ENCODE measurements at regions not wholly inside any gene's neighbourhood (a gene's known extent, or its start where the extent isn't known, plus 50 kb on each side); places are given as distances from the start of the nearest gene placed in this dataset.

- no peak overlapping the region for H3K27ac Mint-ChIP-seq
- H3K36me3 Mint-ChIP-seq (ENCODE audit: low read depth) = no peaks in the 10 kb centered on the region
- H3K4me3 Mint-ChIP-seq = no peak overlapping the region
- DNase-seq = no peak
- peaks cover 22% of the 10 kb centered on the region for H3K27me3 Mint-ChIP-seq
- no peaks in the 10 kb centered on the region for H3K9me3 Mint-ChIP-seq
- H3K4me1 Mint-ChIP-seq (ENCODE audit: low read depth) = no peaks in the 10 kb centered on the region
Measured at GRCh38 chr4:14829795-14830194, 172.5 kb upstream of the CPEB2 start.

- Mint-ChIP-seq H3K9me3 (no peaks in the 10 kb centered on the region), H3K4me1 (ENCODE audit: low read depth) (no peaks in the 10 kb centered on the region), H3K4me3 (no peak overlapping the region), H3K27me3 (peaks cover 13% of the 10 kb centered on the region), H3K36me3 (ENCODE audit: low read depth) (no peaks in the 10 kb centered on the region), H3K27ac (no peak overlapping the region)
- no peak for DNase-seq
Measured at GRCh38 chr4:14831416-14831815, 170.9 kb upstream of the CPEB2 start.

DNA sequence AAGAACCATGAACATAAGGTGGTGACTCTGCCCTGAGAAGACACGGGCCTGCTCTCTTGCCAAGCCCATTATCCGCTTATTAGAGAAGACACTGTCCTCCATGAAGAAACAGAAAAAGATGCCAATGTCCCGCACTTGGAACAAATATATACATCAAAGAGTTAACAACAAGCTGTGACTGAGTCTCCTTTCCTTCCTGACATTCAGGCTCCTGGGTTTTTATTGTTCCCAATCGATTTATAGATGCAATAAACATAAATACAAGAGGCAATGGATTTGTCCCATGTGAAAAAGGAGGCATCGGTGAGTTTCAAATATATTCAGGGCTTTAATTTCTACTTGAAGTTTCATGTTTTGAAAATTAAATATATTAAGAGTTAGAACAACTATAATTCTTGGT is 169.2 kb upstream of the CPEB2 start:
- H3K27me3 Mint-ChIP-seq = peaks cover 10% of the 10 kb centered on the region
- H3K4me1 Mint-ChIP-seq (ENCODE audit: low read depth) = no peaks in the 10 kb centered on the region
- no peaks in the 10 kb centered on the region for H3K36me3 Mint-ChIP-seq (ENCODE audit: low read depth)
- no peak overlapping the region for H3K4me3 Mint-ChIP-seq
- no peaks in the 10 kb centered on the region for H3K9me3 Mint-ChIP-seq
- no peak for DNase-seq
- H3K27ac Mint-ChIP-seq = no peak overlapping the region

DNA sequence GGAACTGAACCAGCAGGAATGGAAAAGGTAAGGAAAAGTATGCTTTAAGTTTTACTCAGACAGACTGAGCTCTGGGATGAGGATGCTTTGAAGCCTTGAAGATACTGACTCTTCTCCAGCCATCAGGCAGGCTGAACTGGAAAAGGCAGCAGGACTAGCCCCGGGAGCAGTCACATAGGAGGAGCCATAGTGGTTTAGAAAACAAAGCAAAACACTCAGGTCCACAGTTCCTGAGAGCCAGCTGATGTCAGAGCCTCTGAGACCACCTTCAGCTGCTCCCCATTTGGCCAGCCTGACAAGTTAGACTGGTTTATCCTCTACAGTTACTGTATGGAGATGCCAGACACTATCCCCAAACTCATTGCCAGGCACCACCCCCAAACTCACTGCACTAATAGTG is 167.9 kb upstream of the CPEB2 start:
- H3K36me3 Mint-ChIP-seq (ENCODE audit: low read depth) = no peaks in the 10 kb centered on the region
- DNase-seq = no peak
- H3K4me3 Mint-ChIP-seq = no peak overlapping the region
- no peaks in the 10 kb centered on the region for H3K9me3 Mint-ChIP-seq
- H3K4me1 Mint-ChIP-seq (ENCODE audit: low read depth) = no peaks in the 10 kb centered on the region
- no peak overlapping the region for H3K27ac Mint-ChIP-seq
- peaks cover 10% of the 10 kb centered on the region for H3K27me3 Mint-ChIP-seq

GRCh38 chr4:14835288-14835687 is 167.0 kb upstream of the CPEB2 start:
- no peak for DNase-seq
- no peaks in the 10 kb centered on the region for H3K9me3 Mint-ChIP-seq
- H3K4me3 Mint-ChIP-seq = no peak overlapping the region
- H3K4me1 Mint-ChIP-seq (ENCODE audit: low read depth) = no peaks in the 10 kb centered on the region
- no peak overlapping the region for H3K27ac Mint-ChIP-seq
- H3K27me3 Mint-ChIP-seq = peaks cover 12% of the 10 kb centered on the region
- no peaks in the 10 kb centered on the region for H3K36me3 Mint-ChIP-seq (ENCODE audit: low read depth)

- H3K9me3 Mint-ChIP-seq = no peaks in the 10 kb centered on the region
- DNase-seq = no peak
- peaks cover 11% of the 10 kb centered on the region for H3K27me3 Mint-ChIP-seq
- H3K36me3 Mint-ChIP-seq (ENCODE audit: low read depth) = no peaks in the 10 kb centered on the region
- H3K4me3 Mint-ChIP-seq = no peak overlapping the region
- no peaks in the 10 kb centered on the region for H3K4me1 Mint-ChIP-seq (ENCODE audit: low read depth)
- H3K27ac Mint-ChIP-seq = no peak overlapping the region
Measured at GRCh38 chr4:14835708-14836425, 166.4 kb upstream of the CPEB2 start.

GRCh38 chr4:14837860-14838259 is 164.4 kb upstream of the CPEB2 start:
- peaks cover 5% of the 10 kb centered on the region for H3K9me3 Mint-ChIP-seq
- no peak overlapping the region for H3K27ac Mint-ChIP-seq
- no peak for DNase-seq
- H3K27me3 Mint-ChIP-seq = peaks cover 11% of the 10 kb centered on the region
- no peak overlapping the region for H3K4me3 Mint-ChIP-seq
- H3K4me1 Mint-ChIP-seq (ENCODE audit: low read depth) = peaks cover 4% of the 10 kb centered on the region
- H3K36me3 Mint-ChIP-seq (ENCODE audit: low read depth) = no peaks in the 10 kb centered on the region

DNA sequence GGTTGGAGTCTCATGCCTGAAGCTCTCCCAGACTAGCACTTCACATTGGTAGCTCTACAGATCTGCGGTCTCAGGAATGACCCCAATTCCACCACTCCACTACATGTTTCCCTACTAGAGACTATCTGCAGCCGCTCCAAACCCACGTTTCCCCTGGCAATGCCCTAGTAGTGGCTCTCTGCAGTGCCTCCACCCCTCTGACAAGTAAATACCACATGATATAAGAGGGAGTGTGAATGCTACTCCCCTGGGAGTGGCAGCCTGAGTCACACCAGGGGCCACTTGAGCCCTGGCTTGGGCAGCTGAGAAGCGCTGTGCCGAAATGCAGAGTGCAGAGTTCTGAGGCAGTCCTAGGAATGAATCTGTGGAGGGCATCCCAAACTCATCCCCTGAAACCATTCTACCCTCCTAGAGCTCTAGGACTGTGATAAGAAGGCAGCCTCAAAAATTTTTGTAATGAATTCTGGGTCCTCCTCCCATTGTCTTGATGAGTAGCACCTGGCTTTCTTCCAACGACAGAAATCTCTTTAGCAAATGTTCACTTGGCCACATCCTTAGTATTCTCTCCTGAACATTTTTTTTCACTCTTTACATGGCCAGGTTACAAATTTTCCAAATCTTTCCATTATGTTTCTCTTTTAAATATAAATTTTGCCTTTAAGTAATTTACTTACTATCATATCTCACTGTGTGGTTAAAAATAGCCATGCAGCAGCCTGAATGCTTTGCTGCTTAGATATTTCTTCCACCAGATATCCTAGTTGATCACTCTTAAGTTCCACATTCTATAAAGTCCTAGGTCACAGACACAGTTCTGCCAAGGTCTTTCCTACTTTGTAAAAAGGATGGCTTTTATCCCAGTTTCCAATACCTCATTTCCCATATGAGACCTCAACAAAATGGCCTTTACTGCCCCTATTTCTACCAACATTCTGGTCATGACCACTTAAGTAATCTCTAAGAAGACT is 160.2 kb upstream of the CPEB2 start:
- no peak overlapping the region for H3K27ac Mint-ChIP-seq

GRCh38 chr4:14842964-14843630 is 159.2 kb upstream of the CPEB2 start:
- no peak overlapping the region for H3K4me3 Mint-ChIP-seq
- no peaks in the 10 kb centered on the region for H3K36me3 Mint-ChIP-seq (ENCODE audit: low read depth)
- H3K27ac Mint-ChIP-seq = no peak overlapping the region
- peaks cover 11% of the 10 kb centered on the region for H3K27me3 Mint-ChIP-seq
- no peak for DNase-seq
- peaks cover 13% of the 10 kb centered on the region for H3K4me1 Mint-ChIP-seq (ENCODE audit: low read depth)
- H3K9me3 Mint-ChIP-seq = peaks cover 5% of the 10 kb centered on the region

More for the DNA sequence above, 160.2 kb upstream of the CPEB2 start:
- no peak for DNase-seq
- Mint-ChIP-seq H3K9me3 (peaks cover 5% of the 10 kb centered on the region), H3K27me3 (peaks cover 11% of the 10 kb centered on the region), H3K36me3 (ENCODE audit: low read depth) (no peaks in the 10 kb centered on the region), H3K4me3 (no peak overlapping the region), H3K4me1 (ENCODE audit: low read depth) (peaks cover 13% of the 10 kb centered on the region)

DNA sequence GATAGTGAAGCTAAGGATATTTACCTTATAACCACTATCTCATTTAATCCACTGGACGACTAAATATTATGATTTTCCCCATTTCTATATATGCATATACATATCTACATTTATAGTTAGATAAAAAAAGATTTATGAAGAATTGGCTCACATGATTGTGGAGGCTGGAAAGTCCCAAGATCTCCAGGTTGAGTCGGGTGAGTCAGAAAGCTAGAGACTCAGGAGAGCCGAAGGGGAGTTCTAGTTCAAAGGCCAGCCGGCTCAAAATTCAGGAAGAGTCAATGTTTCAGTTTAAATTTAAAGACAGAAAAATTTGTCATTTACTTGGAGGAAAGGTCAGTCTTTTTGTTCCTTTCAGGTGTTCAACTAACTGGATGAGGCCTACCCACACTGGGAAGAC is 158.2 kb upstream of the CPEB2 start:
- DNase-seq = no peak
- Mint-ChIP-seq H3K27me3 (peaks cover 7% of the 10 kb centered on the region), H3K27ac (no peak overlapping the region), H3K4me1 (ENCODE audit: low read depth) (peaks cover 13% of the 10 kb centered on the region), H3K9me3 (peaks cover 5% of the 10 kb centered on the region), H3K36me3 (ENCODE audit: low read depth) (no peaks in the 10 kb centered on the region), H3K4me3 (no peak overlapping the region)

DNA sequence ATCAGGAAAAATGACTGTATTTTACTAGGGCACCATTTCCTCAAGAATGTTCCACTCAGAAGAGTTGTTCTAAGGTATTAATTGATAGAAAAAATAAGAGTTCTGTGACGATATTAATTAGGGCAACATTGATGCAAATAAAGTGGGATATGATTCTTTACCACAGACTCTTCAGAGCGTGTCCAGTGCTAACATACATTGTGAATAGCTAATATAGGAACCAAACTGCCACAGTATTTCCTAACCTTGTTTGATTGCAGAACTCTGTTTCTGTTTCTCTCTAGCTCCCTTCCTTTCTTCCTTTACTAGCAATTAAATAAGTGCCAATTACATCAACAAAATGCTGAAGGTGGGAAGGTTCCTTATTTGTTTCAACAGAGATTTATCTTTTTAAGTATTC is 154.1 kb upstream of the CPEB2 start:
- Mint-ChIP-seq H3K4me1 (ENCODE audit: low read depth) (peaks cover 16% of the 10 kb centered on the region), H3K4me3 (no peak overlapping the region), H3K27ac (no peak overlapping the region), H3K9me3 (no peaks in the 10 kb centered on the region), H3K36me3 (ENCODE audit: low read depth) (no peaks in the 10 kb centered on the region), H3K27me3 (peaks cover 15% of the 10 kb centered on the region)
- DNase-seq = no peak

DNA sequence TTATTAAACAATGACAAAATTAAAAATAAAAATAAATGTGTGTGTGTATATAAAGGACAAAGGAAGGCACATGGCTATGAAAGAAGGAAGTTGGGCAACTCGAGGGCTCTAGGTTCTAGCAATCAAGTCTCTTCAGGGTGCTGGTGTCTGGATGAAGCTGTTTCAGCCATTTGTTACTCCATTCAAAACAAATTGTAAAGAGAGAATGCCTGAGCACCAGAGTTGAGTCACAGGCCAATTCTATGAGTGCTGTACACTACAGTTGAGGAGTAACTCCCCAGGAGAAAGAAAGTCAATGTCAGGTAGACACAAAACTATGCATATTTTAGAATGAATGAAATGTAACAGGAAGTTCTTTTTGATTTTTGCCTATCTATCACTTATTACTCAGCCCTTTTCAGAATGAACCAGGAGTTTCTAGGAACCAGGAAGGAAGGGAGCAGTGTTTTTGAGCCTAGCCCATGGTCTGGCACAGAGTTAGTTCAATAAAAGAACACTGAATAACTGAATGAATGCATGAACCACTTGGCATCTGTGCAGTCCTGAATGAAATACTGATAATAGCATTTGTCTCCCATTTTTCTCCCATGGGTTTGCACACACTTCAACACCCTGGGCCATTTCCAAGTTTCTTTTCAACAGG is 151.7 kb upstream of the CPEB2 start:
- H3K27me3 Mint-ChIP-seq = peaks cover 23% of the 10 kb centered on the region
- H3K4me1 Mint-ChIP-seq (ENCODE audit: low read depth) = peaks cover 22% of the 10 kb centered on the region
- H3K4me3 Mint-ChIP-seq = no peak overlapping the region
- H3K9me3 Mint-ChIP-seq = peaks cover 7% of the 10 kb centered on the region
- peaks cover 2% of the 10 kb centered on the region for H3K36me3 Mint-ChIP-seq (ENCODE audit: low read depth)
- no peak for DNase-seq
- H3K27ac Mint-ChIP-seq = no peak overlapping the region

GRCh38 chr4:14853176-14853943 is 148.9 kb upstream of the CPEB2 start:
- peaks cover 4% of the 10 kb centered on the region for H3K36me3 Mint-ChIP-seq (ENCODE audit: low read depth)
- peaks cover 11% of the 10 kb centered on the region for H3K9me3 Mint-ChIP-seq
- no peak overlapping the region for H3K27ac Mint-ChIP-seq
- H3K4me3 Mint-ChIP-seq = no peak overlapping the region
- H3K27me3 Mint-ChIP-seq = peaks cover 23% of the 10 kb centered on the region
- peaks cover 44% of the 10 kb centered on the region for H3K4me1 Mint-ChIP-seq (ENCODE audit: low read depth)
- no peak for DNase-seq

- no peak for DNase-seq
- Mint-ChIP-seq H3K36me3 (ENCODE audit: low read depth) (peaks cover 4% of the 10 kb centered on the region), H3K27me3 (peaks cover 30% of the 10 kb centered on the region), H3K9me3 (peaks cover 11% of the 10 kb centered on the region), H3K27ac (peak overlapping the region; percentile 89), H3K4me3 (no peak overlapping the region), H3K4me1 (ENCODE audit: low read depth) (peaks cover 40% of the 10 kb centered on the region)
Measured at GRCh38 chr4:14855719-14856061, 146.6 kb upstream of the CPEB2 start.

Measured in activated T-cell treated with anti-CD3 and anti-CD28 coated beads, Interleukin-2, amount 50 U/mL, for 24 hours (primary cell).